HG02943 (cell line): ENCODE measurements at regions not wholly inside any gene's neighbourhood (a gene's known extent, or its start where the extent isn't known, plus 50 kb on each side); places are given as distances from the start of the nearest gene placed in this dataset.
A peak's percentile ranks its signal among the peaks of the same experiment; 100 is the strongest.

Experiments used
- ATAC-seq: cut with Tn5 transposase; IDR thresholded peaks from one replicate; pipeline ENCODE4 v1.9.1; 2021; ENCODE audit warnings: mild to moderate bottlenecking, low read depth, moderate library complexity; ENCODE audit not compliant: unreplicated experiment

DNA sequence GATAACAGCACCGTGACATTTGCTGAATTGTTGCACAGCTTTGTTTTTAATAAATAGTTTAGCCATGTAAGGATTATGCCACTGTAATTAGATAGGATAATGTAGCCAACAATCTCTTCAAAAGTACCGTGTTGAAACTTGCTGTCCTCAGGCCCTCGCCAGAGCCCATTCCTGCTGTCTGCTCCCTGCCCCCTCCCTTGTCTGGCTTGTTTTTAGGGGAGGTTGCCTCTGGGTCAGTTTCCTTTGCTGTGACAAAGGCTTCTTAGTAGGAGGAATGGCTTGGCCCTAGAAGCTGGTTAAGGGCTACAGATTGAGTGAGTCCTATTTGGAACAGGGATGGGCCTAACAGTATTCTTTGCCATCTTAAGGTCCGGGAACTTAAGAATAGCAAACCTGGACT is 107.9 kb downstream of the LMO4 start:
- ATAC-seq, result no peak

DNA sequence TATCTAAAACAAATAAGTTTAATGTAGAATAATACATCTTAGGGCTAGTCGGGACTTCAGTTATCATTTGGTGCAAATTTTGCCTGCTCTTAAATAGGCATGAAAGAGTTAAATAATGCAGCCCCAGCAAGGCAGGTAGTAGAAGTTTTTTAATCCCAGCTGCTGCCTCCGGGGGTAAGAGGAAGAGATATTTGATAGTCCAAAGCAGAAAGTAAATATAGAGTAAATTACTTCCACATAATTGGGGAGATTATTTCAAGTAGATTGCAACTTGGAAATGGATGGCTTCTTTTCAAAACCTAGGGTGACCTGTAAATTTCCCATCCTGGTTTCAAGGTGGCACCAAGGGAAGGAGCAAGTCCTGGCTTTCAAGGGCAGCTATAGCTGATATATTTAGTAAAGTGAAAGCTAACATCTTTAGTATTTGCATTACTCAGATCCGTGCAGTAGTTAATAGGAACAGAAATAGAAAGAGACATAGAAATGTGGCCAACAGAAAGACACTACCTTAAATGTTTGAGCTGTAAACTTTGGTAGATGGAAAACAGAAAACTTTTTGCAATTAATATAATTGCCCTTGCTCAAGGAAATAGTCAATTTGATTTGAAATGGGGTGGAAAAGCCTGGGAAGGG is 109.1 kb downstream of the LMO4 start:
- peak; percentile 75 for ATAC-seq

DNA sequence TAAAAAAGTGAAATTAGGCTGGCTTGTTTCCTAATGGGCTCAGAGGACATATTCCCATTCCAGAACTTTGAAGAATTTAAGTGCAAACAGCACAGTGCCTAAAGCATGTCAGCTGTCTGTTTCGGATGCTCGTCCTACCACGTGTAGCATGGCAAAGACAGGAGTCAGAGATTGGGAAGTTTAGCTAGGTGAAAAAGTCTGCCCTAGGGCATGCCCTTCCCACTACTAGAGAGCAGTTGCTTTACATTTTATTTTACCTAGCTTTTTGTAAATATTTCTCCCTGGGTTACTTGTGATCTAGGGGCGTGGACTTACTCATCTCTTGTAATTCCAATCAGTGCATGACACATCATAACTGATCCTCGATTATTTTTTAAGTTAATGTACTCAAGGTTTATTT is 111.1 kb downstream of the LMO4 start:
- no peak for ATAC-seq

DNA sequence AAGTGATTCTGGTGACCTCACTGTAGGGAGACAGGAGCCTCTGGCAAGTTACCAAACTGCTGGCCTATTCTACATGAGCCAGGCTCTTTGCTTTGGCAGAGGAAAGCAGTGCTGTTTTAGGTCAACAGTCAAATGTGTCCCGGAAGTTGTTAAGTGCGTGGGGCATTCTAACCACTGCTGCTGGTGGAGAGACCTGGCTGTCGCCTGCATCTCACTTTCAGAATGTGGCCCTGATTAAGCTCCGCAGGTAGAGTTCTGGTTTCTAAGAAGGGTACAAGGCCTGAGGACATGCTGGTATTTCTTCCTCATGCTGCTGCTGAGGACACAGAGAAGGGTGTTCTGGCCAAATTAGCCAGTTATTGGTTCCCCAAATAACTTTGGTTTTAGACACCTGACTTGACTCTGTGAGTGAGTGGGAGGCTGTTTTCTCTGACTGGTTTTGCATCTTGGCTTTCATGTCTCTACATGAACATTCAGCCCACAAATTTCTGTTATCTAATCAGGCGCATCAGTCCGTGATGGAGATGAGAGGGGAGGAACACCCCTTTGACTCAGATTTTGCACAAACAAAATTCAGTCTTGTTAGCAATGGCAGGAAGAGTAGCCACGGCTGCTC is 120.8 kb downstream of the LMO4 start:
- peak; percentile 84 for ATAC-seq

DNA sequence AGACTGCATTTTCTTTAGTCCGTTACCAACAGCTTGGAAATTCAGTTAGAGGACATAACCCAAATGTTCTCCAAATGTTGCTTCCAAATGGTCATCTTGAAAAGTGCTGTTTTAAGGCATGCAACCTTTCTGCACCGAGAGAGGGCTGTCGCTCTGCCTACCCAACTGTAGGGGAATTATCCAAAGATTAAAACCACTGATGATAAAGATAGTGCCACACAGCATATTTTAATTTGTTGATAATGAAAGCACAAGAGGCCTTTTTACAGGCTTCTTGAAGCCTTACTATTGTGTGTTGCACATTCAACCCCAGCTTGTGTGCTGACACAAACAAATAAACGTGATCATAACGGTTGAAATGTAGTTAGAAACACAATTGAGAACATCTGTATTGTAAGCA is 121.5 kb downstream of the LMO4 start:
- no peak for ATAC-seq

DNA sequence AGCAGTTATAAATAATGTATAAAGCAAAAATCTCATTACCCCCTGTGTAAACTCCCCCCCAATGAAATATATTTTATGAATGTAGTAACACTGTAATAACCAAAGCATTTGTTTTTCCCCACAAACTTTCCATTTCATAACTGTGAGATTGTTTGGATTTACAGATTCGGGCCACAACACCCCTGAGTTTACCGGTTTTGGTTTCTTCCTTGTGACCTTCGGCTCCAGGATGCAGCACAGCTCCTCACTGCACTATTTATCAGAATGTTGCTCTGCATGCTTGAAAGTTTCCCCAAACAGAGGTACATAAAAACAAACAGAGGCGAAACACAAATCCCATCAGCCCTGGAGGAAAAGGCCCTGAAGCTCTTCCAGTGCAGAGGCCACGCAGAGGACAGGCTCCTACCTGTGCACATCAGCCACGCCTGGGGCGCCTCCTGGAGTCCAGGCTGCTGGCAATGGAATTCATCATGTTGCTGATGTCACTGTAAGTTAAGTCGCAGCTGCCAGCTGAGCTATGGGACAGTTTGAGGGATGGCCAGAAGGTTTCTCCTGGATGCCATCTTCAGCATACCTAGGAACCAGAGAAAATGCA is 122.0 kb downstream of the LMO4 start:
- ATAC-seq, result no peak

DNA sequence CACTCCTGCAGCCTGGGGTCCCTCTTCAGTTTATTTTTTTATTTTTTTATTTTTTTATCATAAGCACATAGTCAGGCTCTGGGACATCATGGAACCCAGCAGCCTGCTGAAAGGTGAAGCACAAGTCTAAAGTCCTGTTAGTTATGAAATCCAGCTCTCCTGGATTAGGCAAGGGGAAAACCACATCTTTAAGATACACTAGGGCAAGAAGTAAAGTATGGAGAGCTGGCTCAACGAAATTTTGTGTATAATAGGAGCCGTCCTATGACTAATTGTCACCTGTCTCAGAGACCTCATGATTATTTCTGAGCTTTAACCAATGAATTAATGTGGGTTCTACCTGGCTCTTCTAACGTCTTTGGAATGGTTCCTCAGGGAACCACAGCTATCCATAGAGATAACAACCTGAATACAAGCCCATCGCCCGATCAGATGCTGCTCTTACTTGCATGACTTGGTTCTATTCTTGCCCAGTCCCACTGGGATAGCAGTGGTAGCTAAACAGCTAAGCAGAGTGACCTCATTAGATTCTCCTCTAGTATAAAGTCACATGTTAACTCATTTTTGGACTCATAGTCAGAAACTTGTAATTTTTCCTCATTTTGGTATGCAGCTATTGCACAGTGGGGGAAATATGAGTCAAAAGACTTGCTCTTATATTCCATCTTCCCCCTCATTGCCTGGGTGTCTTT is 122.7 kb downstream of the LMO4 start:
- no peak for ATAC-seq

DNA sequence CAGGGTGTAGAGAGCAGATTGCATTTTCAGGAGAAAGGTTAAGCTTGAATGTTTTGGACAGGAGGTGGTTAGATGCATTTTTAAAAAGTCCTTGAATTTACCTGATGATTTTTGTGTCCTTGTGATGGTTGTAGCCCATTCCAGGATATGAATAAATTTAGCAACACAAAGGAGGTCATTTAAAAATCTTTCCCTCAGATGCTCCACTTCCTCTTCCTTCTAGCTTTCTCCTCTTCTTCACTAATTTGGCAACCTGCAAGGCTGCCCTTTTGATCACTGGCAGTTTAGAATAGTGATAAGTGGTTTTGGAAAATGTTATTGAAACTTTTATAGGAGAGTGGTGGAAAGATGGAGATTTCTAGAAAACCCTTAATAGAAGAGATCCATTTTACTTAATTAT is 124.0 kb downstream of the LMO4 start:
- no peak for ATAC-seq

DNA sequence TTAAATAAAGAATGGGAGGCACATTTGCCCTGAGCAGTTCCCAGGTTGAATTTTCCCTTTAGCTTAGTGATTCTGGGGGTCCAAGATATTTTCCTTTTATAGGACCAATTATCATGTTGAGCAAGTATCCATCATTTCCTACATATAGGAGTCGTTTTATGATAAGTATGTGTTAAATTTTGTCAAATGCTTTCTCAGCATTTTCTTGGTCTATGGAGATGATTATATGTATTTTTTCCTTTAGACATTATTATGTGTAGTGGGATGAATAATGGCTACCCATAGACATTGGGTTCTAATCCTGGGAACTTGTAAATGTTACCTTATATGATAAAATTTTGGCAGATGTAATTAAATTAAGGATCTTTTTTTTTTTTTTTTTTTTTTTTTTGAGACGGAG is 128.7 kb downstream of the LMO4 start:
- ATAC-seq, result no peak

DNA sequence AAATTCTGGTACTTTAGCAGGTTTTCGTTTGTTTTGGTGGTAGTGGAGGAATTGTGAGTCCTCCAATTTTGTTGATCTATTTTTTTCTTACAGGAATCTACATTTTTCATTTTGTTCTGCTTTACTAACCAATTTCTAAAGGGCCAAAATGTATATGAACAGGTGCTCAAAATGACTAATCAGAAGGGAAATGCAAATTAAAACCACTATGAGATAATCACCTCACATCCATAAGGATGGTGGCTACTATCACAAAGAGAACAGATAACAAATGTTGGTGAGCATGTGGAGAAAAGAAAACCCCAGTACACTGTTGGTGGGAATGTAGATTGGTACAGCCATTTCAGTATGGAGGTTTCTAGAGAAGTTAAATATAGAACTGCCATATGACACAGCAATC is 134.2 kb downstream of the LMO4 start:
- no peak for ATAC-seq

DNA sequence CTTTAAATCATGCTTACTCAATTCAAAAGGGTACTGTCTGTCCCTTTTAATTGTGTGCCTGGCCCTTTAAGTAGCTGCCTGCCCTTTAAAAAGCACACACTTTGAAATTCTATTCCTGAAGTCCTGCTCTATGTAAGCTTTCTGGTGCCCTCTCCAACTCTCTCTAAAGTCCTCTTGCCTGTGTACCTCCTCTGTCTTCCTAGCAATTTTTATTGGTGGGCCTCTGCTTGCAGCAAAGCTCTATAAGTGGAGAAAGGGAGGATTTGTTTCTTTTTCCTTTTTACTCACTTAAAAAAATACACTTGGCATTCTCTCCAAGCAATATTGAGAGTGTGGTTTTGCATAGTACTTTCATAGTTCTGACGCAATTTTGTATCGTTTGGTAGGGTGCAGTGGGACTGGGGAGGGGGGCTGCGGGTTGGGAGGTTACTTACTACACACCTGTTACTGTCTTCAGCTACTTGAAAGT is 135.4 kb downstream of the LMO4 start:
- ATAC-seq, result peak; percentile 64

DNA sequence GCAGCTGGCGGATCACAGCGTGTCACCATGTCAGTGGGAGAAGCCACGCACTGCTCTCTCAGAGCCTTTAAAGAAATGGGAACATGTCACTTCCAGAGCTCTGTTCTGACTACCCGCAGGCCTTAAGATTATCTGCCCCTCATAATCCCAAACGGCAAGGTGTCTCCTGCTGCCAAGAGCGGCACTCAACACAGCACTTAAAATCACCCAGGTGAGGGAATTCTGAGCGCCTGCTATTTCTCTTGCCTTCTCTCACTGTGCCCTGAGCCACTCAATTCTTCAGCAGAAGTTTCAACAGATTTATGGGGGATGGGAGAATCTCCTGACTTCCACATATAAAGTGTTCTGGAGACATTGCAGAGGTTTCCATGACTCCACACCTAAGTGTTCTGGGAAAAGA is 137.9 kb downstream of the LMO4 start:
- ATAC-seq, result no peak

DNA sequence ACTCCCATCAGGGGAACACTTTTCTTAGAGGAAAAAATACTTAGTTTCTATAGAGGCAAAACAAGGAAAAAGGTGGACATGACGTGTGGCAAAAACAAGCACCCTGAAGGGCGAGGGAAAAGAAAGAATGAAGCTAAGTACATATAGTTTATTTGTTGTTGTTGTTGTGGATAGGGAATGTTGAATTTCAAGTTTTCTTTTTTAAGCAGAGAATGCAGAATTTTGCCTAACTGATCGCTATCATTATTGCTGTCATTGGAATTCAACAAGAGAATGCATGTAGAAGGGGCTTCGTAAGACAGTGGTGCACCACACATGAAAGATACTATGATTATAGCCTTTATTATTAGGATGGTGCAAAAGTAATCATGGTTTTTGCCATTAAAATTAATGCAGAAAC is 144.0 kb downstream of the LMO4 start:
- no peak for ATAC-seq

DNA sequence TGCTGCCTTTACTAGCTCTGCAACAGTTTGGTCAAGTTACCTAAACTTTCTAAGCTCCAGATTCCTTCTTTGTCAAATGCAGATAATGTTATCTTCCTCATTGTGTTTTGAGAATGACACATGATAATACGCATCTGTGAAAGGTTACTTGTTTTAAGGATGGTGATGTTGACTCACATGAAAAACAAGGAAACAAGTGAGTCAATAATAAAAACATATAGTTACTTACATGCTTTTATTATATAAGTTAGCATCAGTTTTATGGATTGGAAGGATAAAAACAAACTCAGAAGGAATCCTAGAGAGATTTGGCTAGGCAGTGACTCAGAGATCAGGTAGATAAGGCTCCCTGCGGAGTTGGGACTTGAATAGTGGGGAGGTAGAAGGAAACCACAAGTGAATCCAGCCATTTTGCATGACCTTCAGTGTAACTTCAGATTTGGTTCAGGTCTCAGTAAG is 144.6 kb downstream of the LMO4 start:
- ATAC-seq, result no peak

DNA sequence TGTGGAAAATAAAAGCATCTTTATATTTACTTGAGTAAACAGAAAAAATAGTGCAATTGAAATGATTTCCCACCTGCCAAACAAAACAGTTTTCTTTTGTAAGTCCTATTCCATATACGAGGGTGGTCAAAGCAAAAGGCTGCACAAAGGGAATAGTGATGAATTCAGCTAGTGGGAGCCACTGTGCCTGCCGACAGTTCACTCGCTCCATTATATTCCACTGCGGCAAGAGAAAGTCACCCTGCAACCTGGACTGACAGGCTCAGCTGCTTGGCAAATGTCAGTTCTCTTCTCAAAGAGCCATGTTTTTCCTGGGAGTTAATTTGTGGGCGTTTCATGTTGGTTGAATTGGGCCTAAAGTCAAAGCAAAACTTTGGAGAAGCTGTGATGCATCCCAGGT is 145.4 kb downstream of the LMO4 start:
- ATAC-seq, result no peak

DNA sequence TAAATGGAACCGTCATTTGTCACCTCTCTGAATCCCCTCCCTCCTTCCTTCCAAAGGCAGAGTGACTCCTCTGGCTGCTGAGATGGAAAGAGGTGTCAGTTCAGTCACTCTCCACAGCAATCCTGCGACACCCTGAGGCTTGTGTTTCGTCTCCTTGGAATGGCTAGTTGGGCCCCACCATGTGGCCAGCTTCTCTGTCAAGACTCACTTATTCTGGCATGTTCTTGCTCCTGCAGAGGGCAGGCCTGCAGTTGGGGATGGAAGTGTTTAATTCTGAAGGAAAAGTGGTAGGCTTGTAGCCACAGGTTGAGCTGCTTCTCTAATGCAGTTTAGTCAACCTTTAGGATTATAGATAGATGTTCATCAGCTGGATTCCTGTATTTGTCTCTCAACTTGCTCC is 149.6 kb downstream of the LMO4 start:
- ATAC-seq, result no peak

DNA sequence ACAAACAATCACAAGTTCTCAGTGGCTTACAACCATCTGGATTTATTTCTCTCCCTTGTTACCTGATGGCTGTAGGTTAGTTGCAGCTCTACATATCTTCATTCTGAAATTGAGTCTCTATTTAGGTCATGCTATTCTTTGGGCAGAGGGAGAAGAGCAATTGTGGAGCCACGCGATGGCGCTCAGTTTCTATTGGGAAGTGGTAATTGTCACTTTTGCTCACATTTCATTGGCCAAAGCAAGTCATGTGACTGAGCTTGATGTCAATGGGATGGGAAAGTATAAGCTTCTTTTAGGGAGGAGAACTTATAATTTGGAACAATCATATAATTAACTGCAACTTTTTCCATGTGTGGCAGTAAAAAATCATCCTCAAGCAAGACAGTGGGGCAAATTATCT is 166.5 kb downstream of the LMO4 start:
- no peak for ATAC-seq

DNA sequence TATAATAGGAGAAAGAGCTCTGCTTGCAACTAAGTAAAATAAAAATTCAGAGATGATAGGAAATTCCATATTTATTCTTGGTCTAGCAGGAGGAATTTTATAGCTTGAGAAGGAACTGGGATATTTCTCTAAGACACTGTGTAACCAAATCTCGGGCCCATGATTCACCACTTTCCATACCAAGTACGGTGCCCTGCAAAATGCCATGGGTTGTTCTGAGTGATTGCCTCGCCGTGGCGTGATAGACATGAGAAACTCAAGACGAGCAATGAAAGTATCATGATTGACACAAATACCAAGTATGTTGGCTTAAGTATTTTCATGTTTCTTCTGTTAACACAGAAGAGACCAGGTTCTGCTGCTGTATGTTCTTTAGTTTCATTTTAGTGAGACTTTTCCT is 167.2 kb downstream of the LMO4 start:
- ATAC-seq, result no peak

DNA sequence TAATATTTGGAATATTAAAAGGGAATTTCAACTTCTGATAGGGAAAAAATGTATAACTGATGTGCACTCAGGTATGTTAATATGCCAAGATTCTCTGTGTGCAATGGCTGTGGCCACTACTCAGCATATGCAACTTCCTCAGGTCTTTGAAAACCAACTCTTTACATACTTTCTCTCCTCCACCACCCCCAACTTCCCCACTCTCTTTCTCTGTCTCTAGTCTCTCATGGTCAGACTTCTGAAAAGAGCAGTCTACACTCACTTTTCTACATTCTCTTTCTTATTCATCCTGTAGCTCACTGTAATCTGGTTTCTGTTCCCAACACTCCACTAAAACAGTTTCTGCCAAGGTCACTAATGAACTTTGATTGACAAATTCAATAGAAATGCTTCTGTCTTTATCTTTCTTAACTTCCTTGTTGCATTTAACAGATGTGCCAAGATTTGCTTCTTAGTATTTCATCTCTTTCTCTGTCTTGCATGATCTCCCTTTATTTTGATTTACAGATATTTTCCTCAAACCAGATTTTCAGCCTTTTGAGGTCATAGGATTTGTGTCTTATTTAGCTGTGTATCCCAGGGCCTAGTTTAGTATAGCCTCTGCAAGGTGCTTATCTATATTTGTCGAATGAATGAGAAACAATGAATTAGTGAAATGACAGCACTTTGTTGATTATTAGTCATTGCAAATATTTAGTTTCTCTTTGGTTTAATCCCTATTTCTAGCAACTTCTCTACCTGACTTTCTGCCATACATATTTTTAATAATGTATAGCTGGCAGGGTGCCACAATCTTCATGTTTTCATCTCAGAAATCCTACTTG is 168.9 kb downstream of the LMO4 start:
- ATAC-seq, result no peak

DNA sequence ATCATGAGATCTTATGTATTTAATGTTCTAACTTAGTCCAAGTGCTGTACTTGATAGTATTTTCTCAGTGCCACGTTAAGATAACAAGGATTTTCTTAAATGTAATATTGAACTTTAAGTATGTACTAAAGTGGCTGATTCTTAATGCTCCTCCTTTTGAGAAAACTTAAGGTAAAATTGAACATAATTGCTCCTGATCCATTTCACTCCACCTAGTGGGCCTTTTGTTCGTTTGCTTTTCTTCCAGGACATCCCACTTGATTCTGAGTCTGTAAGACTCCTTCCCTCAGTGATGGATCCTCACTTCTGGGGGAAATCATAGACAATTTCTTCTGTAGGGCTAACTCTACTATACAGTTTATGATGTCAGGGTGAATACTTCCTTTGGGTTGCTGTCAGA is 173.1 kb downstream of the LMO4 start:
- ATAC-seq, result no peak
